EH (cell line): ENCODE measurements at regions not wholly inside any gene's neighbourhood (a gene's known extent, or its start where the extent isn't known, plus 50 kb on each side); places are given as distances from the start of the nearest gene placed in this dataset.
"Not testable (repeated sequence)": the region's sequence is repeated elsewhere in the genome, so short reads cannot be mapped to it uniquely, and the experiment has no call there.

Experiments
- DNase-seq: peaks from one replicate; pipeline ENCODE4 v3.0.0-alpha.2; 2015; ENCODE audit warnings: low read depth

GRCh38 chr3:35401671-35402070, 237.7 kb upstream of the ARPP21 start:
- DNase-seq, result no peak

GRCh38 chr3:35404571-35404970, 234.8 kb upstream of the ARPP21 start:
- no peak for DNase-seq

GRCh38 chr3:35408882-35409281, 230.4 kb upstream of the ARPP21 start:
- no peak for DNase-seq

- no peak for DNase-seq
Measured at GRCh38 chr3:35409991-35410390, 229.3 kb upstream of the ARPP21 start.

GRCh38 chr3:35413483-35413882, 225.8 kb upstream of the ARPP21 start:
- no peak for DNase-seq

- no peak for DNase-seq
Measured at GRCh38 chr3:35417080-35417479, 222.2 kb upstream of the ARPP21 start.

GRCh38 chr3:35422101-35422500, 217.2 kb upstream of the ARPP21 start:
- no peak for DNase-seq

GRCh38 chr3:35422836-35423601, 216.3 kb upstream of the ARPP21 start:
- DNase-seq, result no peak

GRCh38 chr3:35426366-35426958, 212.9 kb upstream of the ARPP21 start:
- DNase-seq, result no peak

GRCh38 chr3:35437381-35437780, 201.9 kb upstream of the ARPP21 start:
- no peak for DNase-seq

- DNase-seq, result no peak
Measured at GRCh38 chr3:35438101-35438500, 201.2 kb upstream of the ARPP21 start.

- no peak for DNase-seq
Measured at GRCh38 chr3:35439663-35440062, 199.7 kb upstream of the ARPP21 start.

- DNase-seq, result no peak
Measured at GRCh38 chr3:35440826-35441225, 198.5 kb upstream of the ARPP21 start.

GRCh38 chr3:35446896-35447295, 192.4 kb upstream of the ARPP21 start:
- DNase-seq, result no peak

GRCh38 chr3:35448121-35448520, 191.2 kb upstream of the ARPP21 start:
- no peak for DNase-seq

- DNase-seq, result no peak
Measured at GRCh38 chr3:35448681-35449080, 190.6 kb upstream of the ARPP21 start.

- DNase-seq, result not testable (repeated sequence)
Measured at GRCh38 chr3:35454819-35455218, 184.5 kb upstream of the ARPP21 start.

- no peak for DNase-seq
Measured at GRCh38 chr3:35473956-35474355, 165.4 kb upstream of the ARPP21 start.

- not testable (repeated sequence) for DNase-seq
Measured at GRCh38 chr3:35482566-35482965, 156.8 kb upstream of the ARPP21 start.

GRCh38 chr3:35483131-35483530, 156.2 kb upstream of the ARPP21 start:
- DNase-seq, result no peak

- DNase-seq, result no peak
Measured at GRCh38 chr3:35484929-35485530, 154.3 kb upstream of the ARPP21 start.

GRCh38 chr3:35486295-35486694, 153.0 kb upstream of the ARPP21 start:
- DNase-seq, result no peak

- no peak for DNase-seq
Measured at GRCh38 chr3:35487376-35487775, 151.9 kb upstream of the ARPP21 start.
